Vagina (tissue), 2 donors: ENCODE measurements at regions not wholly inside any gene's neighbourhood (a gene's known extent, or its start where the extent isn't known, plus 50 kb on each side); places are given as distances from the start of the nearest gene placed in this dataset.
"Not testable (repeated sequence)": the region's sequence is repeated elsewhere in the genome, so short reads cannot be mapped to it uniquely, and the experiment has no call there.

Source experiments
- DNase-seq, 2 donors: peaks; one replicate each; pipeline ENCODE4 v3.0.0-alpha.2; 2017; ENCODE audit errors: extremely low spot score in 2 of 2
- H3K27ac ChIP-seq: fragments of 200-600 bp; sonication (generic); one replicate; pipeline ENCODE4 v1.5.1; 2019
- H3K27me3 ChIP-seq: fragments of 200-600 bp; sonication (generic); one replicate; pipeline ENCODE4 v1.5.1; 2019
- H3K36me3 ChIP-seq, 2 donors: fragments of 200-600 bp; sonication (generic); one replicate each; pipeline ENCODE4 v1.5.1; 2017 to 2019
- H3K4me1 ChIP-seq: fragments of 200-600 bp; sonication (generic); one replicate; pipeline ENCODE4 v1.5.1; 2019
- H3K4me3 ChIP-seq, 2 donors: fragments of 200-600 bp; sonication (generic); 1 replicate in 1 of 2; 2 replicates in 1 of 2; pipeline ENCODE4 v1.5.1; 2016 to 2019
- H3K9me3 ChIP-seq: fragments of 200-600 bp; sonication (generic); one replicate; pipeline ENCODE4 v1.5.1; 2019
- CTCF ChIP-seq, 3 experiments: fragments of 450-650 bp in 2 of 3; fragments of 200-600 bp in 1 of 3; sonication (generic) in 1 of 3; IDR thresholded peaks; one replicate each; pipeline ENCODE4 v1.5.1; 2017 to 2019; ENCODE audit warnings: antibody characterized with exemption in 3 of 3, mild to moderate bottlenecking in 2 of 3, moderate library complexity in 2 of 3
- POLR2A ChIP-seq, 2 donors: fragments of 450-650 bp; IDR thresholded peaks; one replicate each; pipeline ENCODE4 v1.6.1; 2017; ENCODE audit warnings: antibody characterized with exemption in 2 of 2, mild to moderate bottlenecking in 2 of 2, moderate library complexity in 2 of 2
- POLR2AphosphoS5 ChIP-seq, 2 donors: sonication (generic); formaldehyde crosslinking; IDR thresholded peaks; one replicate each; pipeline ENCODE4 v1.9.0; 2017; ENCODE audit warnings: antibody characterized with exemption in 2 of 2, mild to moderate bottlenecking in 2 of 2, low read depth in 1 of 2; ENCODE audit not compliant: insufficient read depth in 1 of 2
- intact Hi-C: fragments of 100-400 bp; cut with DNase I; formaldehyde crosslinking; loops from one replicate; pipeline ENCODE4 v1.15.1; 2023

GRCh38 chr2:107558295-107558694 is 268.4 kb upstream of the RGPD4 start:
- DNase-seq, result no peak
- Histone ChIP-seq H3K4me3 (no peak overlapping the region), H3K9me3 (peaks cover 12% of the 10 kb centered on the region), H3K36me3 (no peaks in the 10 kb centered on the region), H3K27ac (no peak overlapping the region), H3K27me3 (no peaks in the 10 kb centered on the region), H3K4me1 (no peaks in the 10 kb centered on the region)
- intact Hi-C loops, result no loop called here
- TF ChIP-seq CTCF (IDR thresholded peaks at IDR 0.05), result no peak
- TF ChIP-seq POLR2AphosphoS5 (IDR thresholded peaks at IDR 0.05; ENCODE audit: insufficient read depth in 1 of 2, low read depth in 1 of 2), result no peak
- no peak for TF ChIP-seq POLR2A (IDR thresholded peaks at IDR 0.05)

- Histone ChIP-seq H3K36me3 (no peaks in the 10 kb centered on the region), H3K4me1 (no peaks in the 10 kb centered on the region), H3K27me3 (no peaks in the 10 kb centered on the region), H3K27ac (no peak overlapping the region), H3K9me3 (no peaks in the 10 kb centered on the region), H3K4me3 (no peak overlapping the region)
- no peak for DNase-seq
- intact Hi-C loops, result no loop called here
- TF ChIP-seq CTCF (IDR thresholded peaks at IDR 0.05), result no peak
- no peak for TF ChIP-seq POLR2A (IDR thresholded peaks at IDR 0.05)
- no peak for TF ChIP-seq POLR2AphosphoS5 (IDR thresholded peaks at IDR 0.05; ENCODE audit: insufficient read depth in 1 of 2, low read depth in 1 of 2)
These were observed 257.2 kb upstream of the RGPD4 start for GRCh38 chr2:107569496-107569895.

- intact Hi-C loops, result no loop called here
These were observed 255.8 kb upstream of the RGPD4 start for GRCh38 chr2:107570876-107571275.

GRCh38 chr2:107572890-107573289 is 253.8 kb upstream of the RGPD4 start:
- H3K27me3 ChIP-seq, H3K4me3 ChIP-seq, intact Hi-C loops, H3K36me3 ChIP-seq, DNase-seq, H3K9me3 ChIP-seq, H3K4me1 ChIP-seq, H3K27ac ChIP-seq: not testable (repeated sequence)

More at GRCh38 chr2:107570876-107571275, 255.8 kb upstream of the RGPD4 start:
- H3K4me1 ChIP-seq, result no peaks in the 10 kb centered on the region
- no peak for DNase-seq
- no peaks in the 10 kb centered on the region for H3K9me3 ChIP-seq
- H3K27ac ChIP-seq, result no peak overlapping the region
- no peaks in the 10 kb centered on the region for H3K36me3 ChIP-seq
- H3K4me3 ChIP-seq, result no peak overlapping the region
- TF ChIP-seq POLR2A (IDR thresholded peaks at IDR 0.05) (no peak), POLR2AphosphoS5 (IDR thresholded peaks at IDR 0.05; ENCODE audit: insufficient read depth in 1 of 2, low read depth in 1 of 2) (no peak), CTCF (IDR thresholded peaks at IDR 0.05) (no peak)
- H3K27me3 ChIP-seq, result no peaks in the 10 kb centered on the region

GRCh38 chr2:107576991-107577390 is 249.7 kb upstream of the RGPD4 start:
- TF ChIP-seq POLR2AphosphoS5 (IDR thresholded peaks at IDR 0.05; ENCODE audit: insufficient read depth in 1 of 2, low read depth in 1 of 2) (no peak), POLR2A (IDR thresholded peaks at IDR 0.05) (no peak), CTCF (IDR thresholded peaks at IDR 0.05) (no peak)
- H3K4me1 ChIP-seq, result no peaks in the 10 kb centered on the region

GRCh38 chr2:107582487-107582886 is 244.2 kb upstream of the RGPD4 start:
- no peak overlapping the region for H3K27ac ChIP-seq
- no peak overlapping the region for H3K4me3 ChIP-seq
- TF ChIP-seq POLR2AphosphoS5 (IDR thresholded peaks at IDR 0.05; ENCODE audit: insufficient read depth in 1 of 2, low read depth in 1 of 2), result no peak
- TF ChIP-seq CTCF (IDR thresholded peaks at IDR 0.05), result no peak
- no peak for TF ChIP-seq POLR2A (IDR thresholded peaks at IDR 0.05)
- H3K9me3 ChIP-seq, result no peaks in the 10 kb centered on the region
- no peaks in the 10 kb centered on the region for H3K4me1 ChIP-seq
- DNase-seq, result no peak
- H3K36me3 ChIP-seq, result no peaks in the 10 kb centered on the region
- no peaks in the 10 kb centered on the region for H3K27me3 ChIP-seq
- intact Hi-C loops, result no loop called here

More at GRCh38 chr2:107576991-107577390, 249.7 kb upstream of the RGPD4 start:
- Histone ChIP-seq H3K4me3 (no peak overlapping the region), H3K27me3 (no peaks in the 10 kb centered on the region), H3K36me3 (no peaks in the 10 kb centered on the region), H3K9me3 (no peaks in the 10 kb centered on the region), H3K27ac (no peak overlapping the region)
- intact Hi-C loops, result no loop called here
- DNase-seq, result no peak
